ENCODE measurements at regions not wholly inside any gene's neighbourhood (a gene's known extent, or its start where the extent isn't known, plus 50 kb on each side); places are given as distances from the start of the nearest gene placed in this dataset.
A peak's percentile ranks its signal among the peaks of the same experiment; 100 is the strongest.

DNA sequence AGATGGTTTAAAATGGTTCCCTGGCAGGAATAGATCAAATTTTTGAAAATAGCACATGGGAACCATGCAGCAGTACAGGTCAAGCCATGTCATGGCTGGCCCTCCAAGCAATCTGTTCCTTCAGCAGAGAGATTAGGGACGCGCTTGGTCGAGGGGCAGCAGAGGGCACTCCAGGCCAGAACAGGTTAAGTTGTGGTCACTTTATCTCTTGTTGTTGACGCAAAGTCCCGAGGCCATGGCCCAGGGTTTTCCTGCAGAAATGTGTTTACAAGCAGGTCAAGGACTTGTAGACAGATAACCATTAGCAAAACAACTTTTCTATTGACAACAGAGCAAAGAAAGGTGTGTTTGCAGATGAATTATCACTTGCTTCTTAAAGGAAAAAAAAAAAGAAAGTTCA lies 570.0 kb upstream of the NR2F2 start:
- Histone ChIP-seq H3K27ac (ENCODE audit: control insufficient read depth, insufficient read depth, low read length) (no peak overlapping the region), H3K36me3 (ENCODE audit: control insufficient read depth in 2 of 2, extremely low read depth in 1 of 2, insufficient read depth in 2 of 2, low read length in 2 of 2) (no peaks in the 10 kb centered on the region), H3K9me1 (ENCODE audit: control insufficient read depth, extremely low read depth, insufficient read depth, low read length) (no peaks in the 10 kb centered on the region), H3K79me2 (ENCODE audit: control insufficient read depth, insufficient read depth, low read length) (no peaks in the 10 kb centered on the region), H3K27me3 (ENCODE audit: control insufficient read depth, extremely low read depth, insufficient read depth, low read length) (no peaks in the 10 kb centered on the region), H3K9ac (ENCODE audit: control insufficient read depth, extremely low read depth, insufficient read depth, low read length) (no peak overlapping the region), H3K4me1 (ENCODE audit: control insufficient read depth, extremely low read depth, insufficient read depth, low read length) (no peaks in the 10 kb centered on the region), H3K9me3 (ENCODE audit: control insufficient read depth, low read depth, low read length) (no peaks in the 10 kb centered on the region), H3K4me3 (ENCODE audit: control insufficient read depth in 2 of 3, extremely low read depth in 1 of 3, insufficient read depth in 2 of 3, low read depth in 1 of 3, low read length in 3 of 3) (no peak overlapping the region), H2AFZ (ENCODE audit: control insufficient read depth, low read length) (no peak overlapping the region), H3K4me2 (ENCODE audit: control insufficient read depth, extremely low read depth, insufficient read depth, low read depth, low read length) (no peak overlapping the region), H4K20me1 (ENCODE audit: control insufficient read depth, extremely low read depth, insufficient read depth, low read length) (no peaks in the 10 kb centered on the region)
- dilution Hi-C loops (cut with MboI; ENCODE audit: extremely low pct_ligation_motif_present, low sequenced_read_pairs): no loop called here
- TF ChIP-seq, protein P1, sequence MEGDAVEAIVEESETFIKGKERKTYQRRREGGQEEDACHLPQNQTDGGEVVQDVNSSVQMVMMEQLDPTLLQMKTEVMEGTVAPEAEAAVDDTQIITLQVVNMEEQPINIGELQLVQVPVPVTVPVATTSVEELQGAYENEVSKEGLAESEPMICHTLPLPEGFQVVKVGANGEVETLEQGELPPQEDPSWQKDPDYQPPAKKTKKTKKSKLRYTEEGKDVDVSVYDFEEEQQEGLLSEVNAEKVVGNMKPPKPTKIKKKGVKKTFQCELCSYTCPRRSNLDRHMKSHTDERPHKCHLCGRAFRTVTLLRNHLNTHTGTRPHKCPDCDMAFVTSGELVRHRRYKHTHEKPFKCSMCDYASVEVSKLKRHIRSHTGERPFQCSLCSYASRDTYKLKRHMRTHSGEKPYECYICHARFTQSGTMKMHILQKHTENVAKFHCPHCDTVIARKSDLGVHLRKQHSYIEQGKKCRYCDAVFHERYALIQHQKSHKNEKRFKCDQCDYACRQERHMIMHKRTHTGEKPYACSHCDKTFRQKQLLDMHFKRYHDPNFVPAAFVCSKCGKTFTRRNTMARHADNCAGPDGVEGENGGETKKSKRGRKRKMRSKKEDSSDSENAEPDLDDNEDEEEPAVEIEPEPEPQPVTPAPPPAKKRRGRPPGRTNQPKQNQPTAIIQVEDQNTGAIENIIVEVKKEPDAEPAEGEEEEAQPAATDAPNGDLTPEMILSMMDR (optimal IDR thresholded peaks at IDR 0.05 in 1 of 3, IDR thresholded peaks at IDR 0.05 in 1 of 3, conservative IDR thresholded peaks at IDR 0.05 in 1 of 3; ENCODE audit: extremely low read depth in 1 of 3, insufficient read depth in 2 of 3, low read length in 3 of 3): peak in 1 of 3 experiments; percentile 26
- TF ChIP-seq EZH2 (IDR thresholded peaks at IDR 0.05; ENCODE audit: low read length): no peak
- FAIRE-seq (no peak), DNase-seq (ENCODE audit: low read depth, low spot score) (no peak)

GRCh38 chr15:95761501-95762165 lies 568.9 kb upstream of the NR2F2 start:
- Histone ChIP-seq H3K9ac (ENCODE audit: control insufficient read depth, extremely low read depth, insufficient read depth, low read length) (no peak overlapping the region), H3K4me2 (ENCODE audit: control insufficient read depth, extremely low read depth, insufficient read depth, low read depth, low read length) (no peak overlapping the region), H3K27me3 (ENCODE audit: control insufficient read depth, extremely low read depth, insufficient read depth, low read length) (no peaks in the 10 kb centered on the region), H3K9me1 (ENCODE audit: control insufficient read depth, extremely low read depth, insufficient read depth, low read length) (no peaks in the 10 kb centered on the region), H3K9me3 (ENCODE audit: control insufficient read depth, low read depth, low read length) (no peaks in the 10 kb centered on the region), H3K27ac (ENCODE audit: control insufficient read depth, insufficient read depth, low read length) (no peak overlapping the region), H3K4me1 (ENCODE audit: control insufficient read depth, extremely low read depth, insufficient read depth, low read length) (no peaks in the 10 kb centered on the region), H3K79me2 (ENCODE audit: control insufficient read depth, insufficient read depth, low read length) (no peaks in the 10 kb centered on the region), H3K4me3 (ENCODE audit: control insufficient read depth in 2 of 3, extremely low read depth in 1 of 3, insufficient read depth in 2 of 3, low read depth in 1 of 3, low read length in 3 of 3) (no peak overlapping the region), H2AFZ (ENCODE audit: control insufficient read depth, low read length) (no peak overlapping the region), H3K36me3 (ENCODE audit: control insufficient read depth in 2 of 2, extremely low read depth in 1 of 2, insufficient read depth in 2 of 2, low read length in 2 of 2) (no peaks in the 10 kb centered on the region), H4K20me1 (ENCODE audit: control insufficient read depth, extremely low read depth, insufficient read depth, low read length) (no peaks in the 10 kb centered on the region)
- dilution Hi-C loops (cut with MboI; ENCODE audit: extremely low pct_ligation_motif_present, low sequenced_read_pairs): no loop called here
- no peak for TF ChIP-seq EZH2 (IDR thresholded peaks at IDR 0.05; ENCODE audit: low read length)
- TF ChIP-seq, protein P1 (optimal IDR thresholded peaks at IDR 0.05 in 1 of 3, IDR thresholded peaks at IDR 0.05 in 1 of 3, conservative IDR thresholded peaks at IDR 0.05 in 1 of 3; ENCODE audit: extremely low read depth in 1 of 3, insufficient read depth in 2 of 3, low read length in 3 of 3): no peak
- FAIRE-seq (no peak), DNase-seq (ENCODE audit: low read depth, low spot score) (no peak)

All from keratinocyte (primary cell).